ENCODE measurements at regions not wholly inside any gene's neighbourhood (a gene's known extent, or its start where the extent isn't known, plus 50 kb on each side); places are given as distances from the start of the nearest gene placed in this dataset.

DNA sequence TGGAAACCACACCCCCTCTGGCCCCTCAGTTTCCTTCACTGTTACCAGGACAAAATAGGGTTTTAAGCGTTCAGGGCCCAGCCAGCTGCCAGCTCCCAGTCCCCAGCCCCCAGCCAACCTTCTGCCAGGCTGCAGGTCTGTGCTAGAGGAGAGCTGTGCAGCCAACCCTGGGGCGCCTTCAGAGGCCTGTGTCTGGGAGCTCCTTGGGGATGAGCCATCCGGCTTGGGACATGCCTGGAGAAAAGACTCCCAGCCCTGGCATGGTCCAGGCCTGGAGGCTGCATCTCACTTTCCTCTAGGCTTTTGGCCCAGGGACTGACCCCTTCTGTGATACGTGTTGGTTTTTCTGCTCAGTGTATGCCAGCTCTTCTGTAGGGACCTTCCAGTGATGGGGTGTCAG is 487.6 kb upstream of the MGMT start:
- TF ChIP-seq POLR2A (IDR thresholded peaks at IDR 0.05; ENCODE audit: low read depth, low read length) (no peak), TAF1 (IDR thresholded peaks at IDR 0.05; ENCODE audit: low read depth, low read length) (no peak), SPI1 (IDR thresholded peaks at IDR 0.05; ENCODE audit: low read depth, low read length) (no peak)

All from GM12891 (cell line).